HG02571 (cell line): ENCODE measurements at regions not wholly inside any gene's neighbourhood (a gene's known extent, or its start where the extent isn't known, plus 50 kb on each side); places are given as distances from the start of the nearest gene placed in this dataset.

Source experiments
- ATAC-seq: cut with Tn5 transposase; IDR thresholded peaks from one replicate; pipeline ENCODE4 v1.9.1; 2021; ENCODE audit warnings: mild to moderate bottlenecking, moderate library complexity; ENCODE audit not compliant: unreplicated experiment

- no peak for ATAC-seq
Measured at GRCh38 chr2:188119112-188119838, 172.4 kb upstream of the GULP1 start.

- no peak for ATAC-seq
Measured at GRCh38 chr2:188122985-188123384, 168.7 kb upstream of the GULP1 start.

GRCh38 chr2:188129677-188130076, 162.0 kb upstream of the GULP1 start:
- ATAC-seq = no peak

GRCh38 chr2:188130317-188130716, 161.4 kb upstream of the GULP1 start:
- ATAC-seq = no peak

- ATAC-seq = no peak
Measured at GRCh38 chr2:188131281-188131680, 160.4 kb upstream of the GULP1 start.

- ATAC-seq = no peak
Measured at GRCh38 chr2:188132385-188132784, 159.3 kb upstream of the GULP1 start.

- no peak for ATAC-seq
Measured at GRCh38 chr2:188134241-188134640, 157.4 kb upstream of the GULP1 start.

- ATAC-seq = no peak
Measured at GRCh38 chr2:188138313-188138712, 153.4 kb upstream of the GULP1 start.

GRCh38 chr2:188142088-188142487, 149.6 kb upstream of the GULP1 start:
- ATAC-seq = no peak

- no peak for ATAC-seq
Measured at GRCh38 chr2:188142636-188143295, 148.9 kb upstream of the GULP1 start.

- ATAC-seq = no peak
Measured at GRCh38 chr2:188145885-188146284, 145.8 kb upstream of the GULP1 start.

- no peak for ATAC-seq
Measured at GRCh38 chr2:188146888-188147287, 144.8 kb upstream of the GULP1 start.

GRCh38 chr2:188151670-188152069, 140.0 kb upstream of the GULP1 start:
- ATAC-seq = no peak

- ATAC-seq = no peak
Measured at GRCh38 chr2:188158337-188159100, 133.2 kb upstream of the GULP1 start.

- ATAC-seq = no peak
Measured at GRCh38 chr2:188159484-188159883, 132.2 kb upstream of the GULP1 start.

- no peak for ATAC-seq
Measured at GRCh38 chr2:188170356-188170755, 121.3 kb upstream of the GULP1 start.

- ATAC-seq = no peak
Measured at GRCh38 chr2:188176620-188177019, 115.1 kb upstream of the GULP1 start.

GRCh38 chr2:188181067-188181838, 110.4 kb upstream of the GULP1 start:
- no peak for ATAC-seq

GRCh38 chr2:188181884-188182283, 109.8 kb upstream of the GULP1 start:
- no peak for ATAC-seq

GRCh38 chr2:188187726-188188125, 103.9 kb upstream of the GULP1 start:
- ATAC-seq = no peak

GRCh38 chr2:188189356-188189755, 102.3 kb upstream of the GULP1 start:
- no peak for ATAC-seq
